SK-N-SH (cell line): ENCODE measurements at regions not wholly inside any gene's neighbourhood (a gene's known extent, or its start where the extent isn't known, plus 50 kb on each side); places are given as distances from the start of the nearest gene placed in this dataset.

Experiments used
- CHD2 ChIP-seq: fragments of 150-350 bp; IDR thresholded peaks from 2 replicates; pipeline ENCODE4 v1.6.1; 2018; ENCODE audit warnings: low read length; ENCODE audit not compliant: partially characterized antibody
- EP300 ChIP-seq, 2 experiments: IDR thresholded peaks; 2 replicates each; pipeline versions ENCODE4 v1.4.0 to v1.6.1; 2012; ENCODE audit warnings: borderline replicate concordance in 1 of 2, low read depth in 1 of 2, low read length in 1 of 2
- FOXM1 ChIP-seq: IDR thresholded peaks from 2 replicates; pipeline ENCODE4 v1.4.0; 2012; ENCODE audit warnings: low read depth, mild to moderate bottlenecking
- NFIC ChIP-seq: IDR thresholded peaks from 2 replicates; pipeline ENCODE4 v1.4.0; 2012; ENCODE audit warnings: borderline replicate concordance
- POLR2AphosphoS5 ChIP-seq: IDR thresholded peaks from 2 replicates; pipeline ENCODE4 v1.6.1; 2012; ENCODE audit warnings: low read depth, low read length
- RCOR1 ChIP-seq: fragments of 150-350 bp; IDR thresholded peaks from 2 replicates; pipeline ENCODE4 v1.6.1; 2017; ENCODE audit warnings: antibody characterized with exemption, low read length
- RFX5 ChIP-seq: IDR thresholded peaks from 2 replicates; pipeline ENCODE4 v1.6.1; 2012; ENCODE audit warnings: mild to moderate bottlenecking, improper control_type of control experiment, low read length
- YY1 ChIP-seq: IDR thresholded peaks from 2 replicates; pipeline ENCODE4 v1.4.0; 2012; ENCODE audit warnings: low read depth, mild to moderate bottlenecking
- TF ChIP-seq, protein P1 (sequence below): fragments of 150-350 bp; IDR thresholded peaks from 2 replicates; pipeline ENCODE4 v1.6.1; 2017; ENCODE audit warnings: antibody characterized with exemption, low read length, low read depth, borderline replicate concordance
- TF ChIP-seq, protein P2 (sequence below): fragments of 200-600 bp; sonication (generic); IDR thresholded peaks from 2 replicates; pipeline ENCODE4 v1.6.1; 2017; ENCODE audit warnings: antibody characterized with exemption, mild to moderate bottlenecking, moderate library complexity

DNA sequence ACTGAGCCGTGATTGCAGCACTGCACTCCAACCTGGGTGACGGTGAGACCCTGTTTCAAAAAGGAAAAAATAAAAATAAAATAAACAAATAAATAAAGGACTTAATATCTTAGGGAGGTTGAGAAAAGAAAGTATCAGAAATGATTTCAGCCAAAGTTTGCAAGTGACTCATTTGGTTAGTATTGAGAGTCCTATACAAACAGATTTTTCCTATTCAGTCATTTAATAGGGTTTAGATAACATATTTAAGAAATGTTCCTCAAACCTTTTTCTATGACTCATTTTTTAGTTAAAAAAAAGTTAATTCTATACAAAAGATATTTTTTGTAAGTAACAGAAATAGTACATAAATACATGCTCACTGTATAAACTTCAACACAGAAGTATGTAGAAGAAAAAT, 235.1 kb downstream of the GJA1 start:
- TF ChIP-seq CHD2 (no peak), RFX5 (no peak), FOXM1 (no peak), POLR2AphosphoS5 (no peak), EP300 (IDR thresholded peaks at IDR 0.05; ENCODE audit: borderline replicate concordance in 1 of 2, low read depth in 1 of 2, low read length in 1 of 2) (no peak), NFIC (no peak), YY1 (no peak), RCOR1 (no peak)
- TF ChIP-seq, protein P1, sequence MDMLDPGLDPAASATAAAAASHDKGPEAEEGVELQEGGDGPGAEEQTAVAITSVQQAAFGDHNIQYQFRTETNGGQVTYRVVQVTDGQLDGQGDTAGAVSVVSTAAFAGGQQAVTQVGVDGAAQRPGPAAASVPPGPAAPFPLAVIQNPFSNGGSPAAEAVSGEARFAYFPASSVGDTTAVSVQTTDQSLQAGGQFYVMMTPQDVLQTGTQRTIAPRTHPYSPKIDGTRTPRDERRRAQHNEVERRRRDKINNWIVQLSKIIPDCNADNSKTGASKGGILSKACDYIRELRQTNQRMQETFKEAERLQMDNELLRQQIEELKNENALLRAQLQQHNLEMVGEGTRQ: no peak
- TF ChIP-seq, protein P2, sequence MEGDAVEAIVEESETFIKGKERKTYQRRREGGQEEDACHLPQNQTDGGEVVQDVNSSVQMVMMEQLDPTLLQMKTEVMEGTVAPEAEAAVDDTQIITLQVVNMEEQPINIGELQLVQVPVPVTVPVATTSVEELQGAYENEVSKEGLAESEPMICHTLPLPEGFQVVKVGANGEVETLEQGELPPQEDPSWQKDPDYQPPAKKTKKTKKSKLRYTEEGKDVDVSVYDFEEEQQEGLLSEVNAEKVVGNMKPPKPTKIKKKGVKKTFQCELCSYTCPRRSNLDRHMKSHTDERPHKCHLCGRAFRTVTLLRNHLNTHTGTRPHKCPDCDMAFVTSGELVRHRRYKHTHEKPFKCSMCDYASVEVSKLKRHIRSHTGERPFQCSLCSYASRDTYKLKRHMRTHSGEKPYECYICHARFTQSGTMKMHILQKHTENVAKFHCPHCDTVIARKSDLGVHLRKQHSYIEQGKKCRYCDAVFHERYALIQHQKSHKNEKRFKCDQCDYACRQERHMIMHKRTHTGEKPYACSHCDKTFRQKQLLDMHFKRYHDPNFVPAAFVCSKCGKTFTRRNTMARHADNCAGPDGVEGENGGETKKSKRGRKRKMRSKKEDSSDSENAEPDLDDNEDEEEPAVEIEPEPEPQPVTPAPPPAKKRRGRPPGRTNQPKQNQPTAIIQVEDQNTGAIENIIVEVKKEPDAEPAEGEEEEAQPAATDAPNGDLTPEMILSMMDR: no peak
